Activated naive CD8-positive, alpha-beta T cell treated with anti-CD3 and anti-CD28 coated beads for 36 hours (primary cell): ENCODE measurements at regions not wholly inside any gene's neighbourhood (a gene's known extent, or its start where the extent isn't known, plus 50 kb on each side); places are given as distances from the start of the nearest gene placed in this dataset.

ENCODE experiments used
- DNase-seq: peaks from one replicate; pipeline ENCODE4 v3.0.0; 2021
- H3K27ac Mint-ChIP-seq: one replicate; pipeline ENCODE4 v1.8.0; 2022; ENCODE audit warnings: mild to moderate bottlenecking, moderate library complexity, mixed read lengths
- H3K27me3 Mint-ChIP-seq: one replicate; pipeline ENCODE4 v1.8.0; 2022; ENCODE audit warnings: mild to moderate bottlenecking, mixed read lengths
- H3K36me3 Mint-ChIP-seq: one replicate; pipeline ENCODE4 v1.8.0; 2021; ENCODE audit warnings: mild to moderate bottlenecking, mixed read lengths
- H3K4me1 Mint-ChIP-seq: one replicate; pipeline ENCODE4 v1.8.0; 2021; ENCODE audit warnings: mixed read lengths
- H3K4me3 Mint-ChIP-seq: one replicate; pipeline ENCODE4 v1.8.0; 2022; ENCODE audit warnings: mild to moderate bottlenecking, moderate library complexity, mixed read lengths
- H3K9me3 Mint-ChIP-seq: one replicate; pipeline ENCODE4 v1.8.0; 2022; ENCODE audit warnings: mixed read lengths

DNA sequence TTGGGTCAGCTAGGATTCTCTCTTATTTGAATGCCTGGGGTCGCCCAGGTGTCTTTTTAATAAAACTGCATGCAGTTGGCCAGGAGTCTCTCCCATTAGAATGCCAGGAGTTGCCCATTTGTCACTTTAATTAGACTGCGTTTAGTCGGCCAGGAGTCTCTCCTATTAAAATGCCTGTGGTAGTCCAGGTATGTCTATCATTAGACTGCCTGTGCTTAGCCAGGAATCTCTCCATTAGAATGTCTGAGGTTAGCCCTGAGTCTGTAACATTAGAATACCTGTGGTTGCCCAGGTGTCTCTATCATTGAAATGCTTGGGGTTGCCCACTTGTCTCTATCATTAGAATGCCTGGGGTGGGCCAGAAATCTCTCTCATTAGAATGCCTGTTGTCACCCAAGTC, 1470.9 kb downstream of the UQCRFS1 start:
- H3K9me3 Mint-ChIP-seq: peaks cover 40% of the 10 kb centered on the region
- no peak overlapping the region for H3K4me3 Mint-ChIP-seq
- no peak overlapping the region for H3K27ac Mint-ChIP-seq
- peaks cover 16% of the 10 kb centered on the region for H3K36me3 Mint-ChIP-seq
- H3K4me1 Mint-ChIP-seq: no peaks in the 10 kb centered on the region
- H3K27me3 Mint-ChIP-seq: no peaks in the 10 kb centered on the region
- DNase-seq: no peak

DNA sequence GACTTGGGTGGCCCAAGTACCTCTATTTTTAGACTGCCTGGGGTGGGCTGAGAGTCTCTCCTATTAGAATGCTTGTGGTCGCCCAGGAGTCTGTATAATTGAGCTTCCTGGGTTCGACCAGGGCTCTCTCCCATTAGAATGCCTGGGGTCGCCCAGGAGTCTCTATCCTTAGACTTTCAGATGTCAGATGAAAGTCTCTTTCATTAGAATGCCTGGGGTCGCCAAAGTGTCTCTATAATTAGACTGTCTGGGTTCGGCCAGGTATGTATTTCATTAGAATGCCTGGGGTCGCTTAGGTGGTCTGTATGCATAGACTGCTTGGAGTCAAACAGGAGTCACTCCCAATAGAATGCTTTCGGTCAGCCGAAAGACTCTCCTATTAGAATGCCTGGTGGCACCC, 1471.7 kb downstream of the UQCRFS1 start:
- H3K36me3 Mint-ChIP-seq: peaks cover 16% of the 10 kb centered on the region
- H3K9me3 Mint-ChIP-seq: peaks cover 44% of the 10 kb centered on the region
- H3K27me3 Mint-ChIP-seq: no peaks in the 10 kb centered on the region
- H3K4me1 Mint-ChIP-seq: no peaks in the 10 kb centered on the region
- no peak for DNase-seq
- H3K4me3 Mint-ChIP-seq: no peak overlapping the region
- H3K27ac Mint-ChIP-seq: no peak overlapping the region

DNA sequence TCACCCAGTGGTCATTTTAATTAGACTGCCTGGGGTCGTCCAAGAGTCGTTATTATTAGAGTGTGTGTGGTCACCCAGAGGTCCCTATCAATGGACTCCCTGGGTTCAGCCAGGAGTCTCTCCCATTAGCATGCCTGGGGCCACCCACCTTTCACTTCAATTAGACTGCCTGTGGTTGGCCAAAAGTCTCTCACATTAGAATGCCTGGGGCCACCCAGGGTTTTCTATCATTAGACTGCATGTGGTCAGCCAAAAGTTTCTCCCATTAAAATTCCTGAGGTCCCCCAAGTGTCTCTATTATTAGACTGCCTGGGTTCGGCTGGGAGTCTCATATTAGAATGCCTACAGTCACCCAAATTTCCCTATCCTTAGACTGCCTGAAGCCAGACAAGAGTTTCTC, 1472.6 kb downstream of the UQCRFS1 start:
- Mint-ChIP-seq H3K27ac (no peak overlapping the region), H3K27me3 (no peaks in the 10 kb centered on the region), H3K4me3 (no peak overlapping the region), H3K9me3 (peaks cover 43% of the 10 kb centered on the region), H3K4me1 (no peaks in the 10 kb centered on the region), H3K36me3 (peaks cover 12% of the 10 kb centered on the region)
- DNase-seq: no peak

DNA sequence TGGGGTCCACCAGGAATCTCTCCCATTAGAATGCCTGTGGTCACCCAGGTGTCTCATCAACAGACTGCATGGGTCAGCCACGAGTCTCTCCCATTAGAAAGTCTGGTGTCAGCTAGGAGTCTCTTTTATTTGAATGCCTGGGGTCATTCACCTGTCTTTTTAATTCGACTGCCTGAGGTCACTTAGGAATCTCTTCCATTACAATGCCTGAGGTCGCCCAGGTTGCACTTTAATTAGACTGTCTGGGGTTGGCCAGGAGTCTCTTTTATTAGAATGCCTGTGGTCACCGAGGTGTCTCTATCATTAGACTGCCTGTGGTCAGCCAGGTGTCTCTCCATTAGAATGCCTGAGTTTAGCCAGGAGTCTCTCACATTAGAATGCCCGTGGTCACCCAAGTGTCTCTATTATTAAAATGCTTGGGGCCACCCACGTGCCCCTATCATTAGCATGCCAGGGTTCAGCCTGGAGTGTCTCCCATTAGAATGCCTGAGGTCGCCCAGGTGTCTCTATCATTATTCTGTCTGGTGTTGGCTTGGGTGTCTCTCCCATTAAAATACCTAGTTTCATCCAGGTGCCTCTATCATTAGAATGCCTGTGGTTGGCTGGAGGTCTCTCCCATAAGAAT, 1474.3 kb downstream of the UQCRFS1 start:
- Mint-ChIP-seq H3K27me3 (no peaks in the 10 kb centered on the region), H3K9me3 (peaks cover 45% of the 10 kb centered on the region), H3K36me3 (no peaks in the 10 kb centered on the region), H3K4me3 (no peak overlapping the region), H3K27ac (no peak overlapping the region), H3K4me1 (no peaks in the 10 kb centered on the region)
- no peak for DNase-seq

DNA sequence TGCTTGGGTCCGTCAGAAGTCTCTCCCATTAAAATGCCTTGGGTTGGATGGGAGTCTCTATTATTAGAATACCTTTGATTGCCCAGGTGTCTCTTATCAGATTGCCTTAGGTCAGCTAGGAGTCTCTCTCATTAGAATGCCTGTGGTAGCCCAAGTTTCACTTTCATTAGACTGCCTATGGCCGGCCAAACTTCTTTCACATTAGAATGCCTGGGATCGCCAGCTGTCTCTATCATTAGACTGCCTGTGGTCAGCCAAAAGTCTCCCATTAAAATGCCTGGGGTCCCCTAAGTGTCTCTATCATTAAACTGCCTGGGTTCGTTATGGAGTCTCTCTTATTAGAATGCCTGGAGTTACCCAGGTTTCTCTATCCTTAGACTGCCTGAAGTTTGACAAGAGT, 1476.7 kb downstream of the UQCRFS1 start:
- no peak overlapping the region for H3K27ac Mint-ChIP-seq
- DNase-seq: no peak
- no peaks in the 10 kb centered on the region for H3K4me1 Mint-ChIP-seq
- H3K36me3 Mint-ChIP-seq: peaks cover 15% of the 10 kb centered on the region
- peaks cover 44% of the 10 kb centered on the region for H3K9me3 Mint-ChIP-seq
- no peak overlapping the region for H3K4me3 Mint-ChIP-seq
- no peaks in the 10 kb centered on the region for H3K27me3 Mint-ChIP-seq

DNA sequence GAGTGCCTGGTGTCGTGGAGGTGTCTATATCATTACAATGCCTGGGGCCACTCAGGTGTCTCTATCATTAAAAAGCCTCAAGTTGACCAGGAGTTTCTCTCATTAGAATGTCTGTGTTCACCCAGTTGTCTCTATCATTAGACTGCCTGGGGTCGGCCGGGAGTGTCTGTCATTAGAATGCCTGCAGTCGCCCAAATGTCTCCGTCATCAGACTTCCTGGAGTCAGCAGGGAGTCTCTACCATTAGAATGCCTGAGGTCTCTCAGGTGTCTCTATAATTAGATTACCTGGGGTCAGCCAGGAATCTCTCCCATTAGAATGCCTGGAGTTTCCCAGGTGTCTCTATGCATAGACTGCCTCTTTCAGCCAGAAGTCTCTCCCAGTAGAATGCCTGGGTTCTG, 1477.6 kb downstream of the UQCRFS1 start:
- H3K4me1 Mint-ChIP-seq: no peaks in the 10 kb centered on the region
- DNase-seq: no peak
- no peaks in the 10 kb centered on the region for H3K27me3 Mint-ChIP-seq
- no peak overlapping the region for H3K27ac Mint-ChIP-seq
- no peak overlapping the region for H3K4me3 Mint-ChIP-seq
- H3K36me3 Mint-ChIP-seq: peaks cover 20% of the 10 kb centered on the region
- H3K9me3 Mint-ChIP-seq: peaks cover 41% of the 10 kb centered on the region

DNA sequence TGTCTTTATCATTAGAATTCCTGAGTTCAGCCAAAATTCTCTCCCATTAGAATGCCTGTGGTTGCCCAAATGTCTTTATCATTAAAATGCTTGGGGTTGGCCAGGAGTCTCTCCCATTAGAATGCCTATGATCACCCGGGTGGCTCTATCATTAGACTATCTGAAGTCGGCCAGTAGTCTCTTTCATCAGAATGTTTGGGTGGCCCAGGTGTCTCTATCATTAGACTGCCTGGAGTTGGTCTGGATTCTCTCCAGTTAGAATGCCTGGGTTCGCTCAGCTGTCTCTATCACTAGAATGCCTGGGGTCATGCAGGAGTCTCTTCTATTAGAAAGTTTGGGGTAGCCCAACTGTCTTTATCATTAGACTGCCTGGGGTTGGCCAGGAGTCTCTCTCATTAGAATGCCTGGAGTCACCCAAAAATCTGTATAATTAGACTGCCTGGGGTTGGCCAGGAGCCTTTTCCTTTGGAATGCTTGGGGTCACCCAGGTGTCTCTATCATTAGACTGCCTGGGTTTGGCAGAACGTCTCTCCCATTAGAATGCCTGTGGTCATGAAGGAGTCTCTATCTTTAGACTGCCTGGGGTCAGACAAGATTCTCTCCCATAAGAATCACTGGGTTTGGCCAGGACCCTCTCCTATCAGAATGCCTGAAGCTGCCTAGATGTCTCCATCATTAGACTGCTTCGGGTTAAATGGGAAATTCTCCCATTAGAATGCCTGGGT, 1478.3 kb downstream of the UQCRFS1 start:
- no peak overlapping the region for H3K4me3 Mint-ChIP-seq
- peaks cover 38% of the 10 kb centered on the region for H3K9me3 Mint-ChIP-seq
- H3K36me3 Mint-ChIP-seq: peaks cover 22% of the 10 kb centered on the region
- H3K27me3 Mint-ChIP-seq: no peaks in the 10 kb centered on the region
- H3K27ac Mint-ChIP-seq: no peak overlapping the region
- DNase-seq: no peak
- no peaks in the 10 kb centered on the region for H3K4me1 Mint-ChIP-seq

DNA sequence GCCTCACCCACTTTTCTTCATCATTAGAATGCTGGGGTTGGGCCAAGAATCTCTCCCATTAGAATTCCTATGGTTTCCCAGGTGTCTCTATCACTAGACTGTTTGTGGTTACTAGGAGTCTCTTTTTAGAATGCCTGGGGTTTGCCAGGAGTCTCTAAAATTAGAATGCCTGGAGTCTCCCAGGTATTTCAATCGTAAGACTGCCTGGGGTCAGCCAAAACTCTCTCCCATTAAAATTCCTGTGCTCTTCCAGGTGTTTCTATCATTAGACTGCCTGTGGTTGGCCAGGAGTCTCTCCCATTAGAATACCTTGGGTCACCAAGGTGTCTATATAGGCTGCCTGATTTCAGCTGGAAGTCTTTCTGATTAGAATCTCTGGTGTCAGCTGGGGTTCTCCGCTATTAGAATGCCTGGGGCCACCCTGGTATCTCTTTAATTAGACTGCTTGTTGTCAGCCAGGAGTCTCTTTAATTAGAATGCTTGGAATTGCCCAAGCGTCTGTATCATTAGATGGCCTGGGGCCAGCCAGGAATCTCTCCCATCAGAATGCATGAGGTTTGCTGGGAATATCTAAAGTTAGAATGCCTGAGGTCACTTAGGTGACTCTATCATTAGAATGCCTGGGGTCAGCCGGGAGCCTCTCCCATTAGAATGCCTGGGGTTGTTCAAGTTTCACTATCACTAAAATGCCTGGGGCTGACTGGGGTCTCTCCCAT, 1479.2 kb downstream of the UQCRFS1 start:
- peaks cover 22% of the 10 kb centered on the region for H3K36me3 Mint-ChIP-seq
- H3K9me3 Mint-ChIP-seq: peaks cover 31% of the 10 kb centered on the region
- no peak for DNase-seq
- no peaks in the 10 kb centered on the region for H3K4me1 Mint-ChIP-seq
- no peak overlapping the region for H3K4me3 Mint-ChIP-seq
- no peaks in the 10 kb centered on the region for H3K27me3 Mint-ChIP-seq
- H3K27ac Mint-ChIP-seq: no peak overlapping the region

DNA sequence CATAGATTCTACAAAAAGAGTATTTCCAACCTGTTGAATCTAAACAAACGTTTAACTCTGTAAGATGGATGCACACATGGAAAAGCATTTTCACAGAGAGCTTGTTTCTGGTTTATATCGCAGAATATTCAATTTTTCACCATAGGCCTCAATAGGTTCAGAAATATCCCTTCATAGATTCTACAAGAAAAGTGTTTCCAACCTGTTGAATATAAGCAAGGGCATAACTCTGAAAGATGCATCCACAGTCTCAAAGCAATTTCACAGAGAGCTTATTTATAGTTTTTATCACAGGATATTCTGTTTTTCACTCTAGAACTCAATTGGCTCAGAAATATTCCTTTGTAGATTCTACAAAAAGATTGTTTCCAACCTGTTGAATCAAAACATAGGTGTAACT, 1483.6 kb downstream of the UQCRFS1 start:
- peaks cover 26% of the 10 kb centered on the region for H3K36me3 Mint-ChIP-seq
- H3K9me3 Mint-ChIP-seq: peaks cover 19% of the 10 kb centered on the region
- no peak for DNase-seq
- H3K27me3 Mint-ChIP-seq: no peaks in the 10 kb centered on the region
- no peaks in the 10 kb centered on the region for H3K4me1 Mint-ChIP-seq
- H3K4me3 Mint-ChIP-seq: no peak overlapping the region
- H3K27ac Mint-ChIP-seq: no peak overlapping the region

DNA sequence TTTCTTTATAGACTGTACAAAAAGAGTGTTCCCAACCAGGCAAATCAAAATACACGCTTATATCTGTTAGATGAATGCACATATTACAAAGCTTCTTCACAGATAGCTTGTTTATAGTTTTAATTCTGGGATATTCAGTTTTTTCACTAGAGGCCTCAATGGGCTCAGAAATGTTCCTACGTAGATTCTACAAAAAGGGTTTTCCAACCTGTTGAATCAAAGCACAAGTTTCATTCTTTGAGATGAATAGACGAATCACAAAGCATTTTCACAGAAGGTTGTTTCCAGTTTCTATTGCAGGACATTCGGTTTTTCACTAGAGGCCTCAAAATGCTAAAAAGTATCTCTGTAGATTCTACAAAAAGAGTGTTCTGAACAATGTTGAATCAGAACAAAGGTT, 1490.3 kb downstream of the UQCRFS1 start:
- no peaks in the 10 kb centered on the region for H3K27me3 Mint-ChIP-seq

DNA sequence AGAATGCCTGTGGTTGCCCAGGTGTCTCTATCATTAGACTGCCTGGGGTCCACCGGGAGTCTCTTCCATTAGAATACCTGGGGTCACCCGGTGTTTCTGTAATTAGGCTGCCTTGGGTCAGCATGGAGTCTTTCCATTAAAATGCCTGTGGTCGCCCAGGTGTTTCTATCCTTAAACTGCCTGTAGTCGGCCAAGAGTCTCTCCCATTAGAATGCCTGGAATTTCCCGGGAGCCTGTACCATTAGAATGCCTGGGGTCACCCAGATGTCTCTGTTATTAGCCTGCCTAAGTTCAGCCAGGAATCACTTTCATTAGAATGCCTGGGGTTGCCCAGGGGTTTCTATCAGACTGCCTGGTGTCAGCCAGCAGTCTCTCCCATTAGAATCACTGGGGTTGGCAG, 1492.8 kb downstream of the UQCRFS1 start:
- Mint-ChIP-seq H3K36me3 (peaks cover 4% of the 10 kb centered on the region), H3K27me3 (no peaks in the 10 kb centered on the region), H3K4me3 (no peak overlapping the region), H3K9me3 (peaks cover 51% of the 10 kb centered on the region), H3K4me1 (no peaks in the 10 kb centered on the region), H3K27ac (no peak overlapping the region)
- DNase-seq: no peak

More for the DNA sequence above, 1490.3 kb downstream of the UQCRFS1 start:
- no peak overlapping the region for H3K27ac Mint-ChIP-seq
- DNase-seq: no peak
- peaks cover 4% of the 10 kb centered on the region for H3K36me3 Mint-ChIP-seq
- H3K4me1 Mint-ChIP-seq: no peaks in the 10 kb centered on the region
- H3K4me3 Mint-ChIP-seq: no peak overlapping the region
- peaks cover 43% of the 10 kb centered on the region for H3K9me3 Mint-ChIP-seq

DNA sequence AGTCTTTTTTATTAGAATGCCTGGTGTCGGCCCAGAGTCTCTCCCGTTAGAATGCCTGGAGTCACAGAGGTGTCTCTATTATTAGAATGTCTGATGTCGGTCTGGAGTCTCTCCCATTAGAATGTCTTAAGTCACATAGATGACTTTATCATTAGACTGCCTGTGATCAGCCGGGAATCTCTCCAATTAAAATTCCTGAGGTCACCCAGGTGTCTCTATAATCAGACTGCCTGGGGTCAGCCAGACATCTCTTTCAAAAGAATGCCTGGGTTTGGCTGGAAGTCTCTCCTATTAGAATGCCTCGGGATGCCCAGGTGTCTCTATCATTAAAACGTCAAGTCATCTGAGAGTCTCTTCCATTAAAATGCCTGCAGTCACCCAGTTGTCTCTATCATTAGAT, 1493.9 kb downstream of the UQCRFS1 start:
- Mint-ChIP-seq H3K36me3 (no peaks in the 10 kb centered on the region), H3K27ac (no peak overlapping the region), H3K4me3 (no peak overlapping the region), H3K9me3 (peaks cover 54% of the 10 kb centered on the region), H3K4me1 (no peaks in the 10 kb centered on the region), H3K27me3 (no peaks in the 10 kb centered on the region)
- DNase-seq: no peak

DNA sequence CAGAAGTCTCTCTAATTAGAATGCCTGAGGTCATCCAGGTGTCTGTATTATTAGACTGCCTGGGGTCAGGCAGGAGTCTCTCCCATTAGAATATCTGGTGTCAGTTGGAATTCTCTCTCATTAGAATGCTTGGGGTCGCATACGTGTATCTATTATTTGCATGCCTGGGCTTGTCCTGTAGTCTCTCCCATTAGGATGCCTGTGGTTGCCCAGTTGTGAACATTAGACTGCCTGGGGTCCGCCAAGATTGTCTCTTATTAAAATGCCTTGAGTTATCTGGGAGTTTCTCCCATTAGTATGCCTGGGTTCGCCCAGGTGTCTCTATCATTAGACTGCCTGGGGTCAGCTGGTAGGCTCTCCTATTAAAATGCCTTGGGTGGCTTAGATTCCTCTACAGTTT, 1494.7 kb downstream of the UQCRFS1 start:
- peaks cover 50% of the 10 kb centered on the region for H3K9me3 Mint-ChIP-seq
- H3K27me3 Mint-ChIP-seq: no peaks in the 10 kb centered on the region
- H3K4me1 Mint-ChIP-seq: no peaks in the 10 kb centered on the region
- no peak overlapping the region for H3K27ac Mint-ChIP-seq
- no peak overlapping the region for H3K4me3 Mint-ChIP-seq
- no peaks in the 10 kb centered on the region for H3K36me3 Mint-ChIP-seq
- no peak for DNase-seq

DNA sequence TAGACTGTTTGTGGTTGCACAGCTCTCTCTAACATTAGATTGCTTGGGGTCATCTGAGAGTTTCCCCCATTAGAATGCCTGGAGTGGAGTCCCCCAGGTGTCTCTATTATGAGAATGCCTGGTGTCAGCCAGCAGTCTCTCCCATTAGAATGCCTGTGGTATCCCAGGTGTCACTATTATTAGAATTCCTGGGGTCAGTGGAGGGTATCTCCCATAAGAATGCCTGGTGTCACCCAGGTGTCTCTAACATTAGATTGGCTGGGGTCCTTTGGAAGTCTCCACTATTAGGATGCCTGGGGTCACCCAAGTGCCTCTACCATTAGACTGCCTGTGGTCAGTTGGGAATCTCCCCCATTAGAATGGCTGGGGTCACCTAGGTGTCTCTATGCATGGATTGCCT, 1495.1 kb downstream of the UQCRFS1 start:
- Mint-ChIP-seq H3K9me3 (peaks cover 50% of the 10 kb centered on the region), H3K4me1 (no peaks in the 10 kb centered on the region), H3K4me3 (no peak overlapping the region), H3K27me3 (no peaks in the 10 kb centered on the region), H3K27ac (no peak overlapping the region), H3K36me3 (no peaks in the 10 kb centered on the region)
- DNase-seq: no peak

DNA sequence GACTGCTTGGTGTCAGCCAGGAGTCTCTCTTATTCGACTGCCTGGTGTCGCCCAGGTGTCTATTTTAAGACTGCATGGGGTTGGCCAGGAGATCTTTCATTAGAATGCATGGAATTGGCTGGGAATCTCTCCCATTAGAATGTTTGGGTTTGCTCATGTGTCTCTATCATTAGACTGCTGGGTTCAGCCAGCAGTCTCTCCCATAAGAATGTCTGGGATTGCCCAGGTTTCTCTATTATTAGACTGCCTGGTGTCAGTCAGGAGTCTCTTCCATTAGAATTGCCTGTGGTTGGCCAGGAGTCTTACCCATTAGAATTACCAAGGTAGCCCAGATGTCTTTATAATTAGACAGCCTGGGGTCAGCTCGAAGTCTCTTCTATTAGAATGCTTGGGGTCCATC, 1496.0 kb downstream of the UQCRFS1 start:
- H3K27me3 Mint-ChIP-seq: no peaks in the 10 kb centered on the region
- no peaks in the 10 kb centered on the region for H3K36me3 Mint-ChIP-seq
- no peak overlapping the region for H3K27ac Mint-ChIP-seq
- no peak overlapping the region for H3K4me3 Mint-ChIP-seq
- DNase-seq: no peak
- H3K4me1 Mint-ChIP-seq: no peaks in the 10 kb centered on the region
- peaks cover 51% of the 10 kb centered on the region for H3K9me3 Mint-ChIP-seq

DNA sequence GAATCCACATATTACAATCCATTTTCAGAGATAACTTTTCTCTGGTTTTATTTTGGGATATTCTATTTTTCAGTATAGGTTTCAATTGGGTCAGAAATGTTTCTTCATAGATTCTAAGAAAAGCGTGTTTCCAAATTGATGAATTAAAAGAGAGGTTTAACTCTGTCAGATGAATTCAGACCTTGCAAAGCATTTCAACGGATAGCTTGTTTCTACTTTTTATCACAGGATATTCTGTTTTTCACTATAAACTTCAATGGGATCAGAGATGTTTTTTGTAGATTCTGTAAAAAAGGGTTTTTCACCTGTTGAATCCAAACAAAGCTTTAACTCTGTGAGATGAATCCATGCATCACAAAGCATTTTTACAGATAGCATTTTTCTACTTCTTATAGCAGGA, 1498.1 kb downstream of the UQCRFS1 start:
- Mint-ChIP-seq H3K4me1 (no peaks in the 10 kb centered on the region), H3K9me3 (peaks cover 40% of the 10 kb centered on the region), H3K36me3 (no peaks in the 10 kb centered on the region), H3K27ac (no peak overlapping the region), H3K27me3 (no peaks in the 10 kb centered on the region), H3K4me3 (no peak overlapping the region)
- DNase-seq: no peak
